ENCODE measurements at regions not wholly inside any gene's neighbourhood (a gene's known extent, or its start where the extent isn't known, plus 50 kb on each side); places are given as distances from the start of the nearest gene placed in this dataset.

DNA sequence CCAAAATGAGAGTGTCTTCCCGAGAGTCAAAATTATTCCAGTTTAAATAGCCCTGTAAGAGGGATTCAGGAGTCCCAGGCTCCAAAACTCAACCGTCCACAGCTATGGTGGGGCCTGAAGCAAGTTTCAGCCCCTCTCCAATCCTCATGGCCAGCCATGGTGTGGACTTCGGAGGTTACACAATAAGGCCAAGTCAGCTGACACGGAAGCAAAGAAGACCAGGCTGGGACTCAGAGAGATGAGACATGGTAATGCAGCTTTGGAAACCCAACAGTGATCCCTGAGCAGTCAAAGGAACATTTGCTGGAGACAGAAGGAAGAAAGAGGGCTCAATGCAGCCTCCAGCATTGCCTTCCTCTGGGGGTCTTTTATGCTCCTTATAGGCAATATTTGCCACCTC is 324.6 kb upstream of the TLE3 start:
- TF ChIP-seq, protein P1, sequence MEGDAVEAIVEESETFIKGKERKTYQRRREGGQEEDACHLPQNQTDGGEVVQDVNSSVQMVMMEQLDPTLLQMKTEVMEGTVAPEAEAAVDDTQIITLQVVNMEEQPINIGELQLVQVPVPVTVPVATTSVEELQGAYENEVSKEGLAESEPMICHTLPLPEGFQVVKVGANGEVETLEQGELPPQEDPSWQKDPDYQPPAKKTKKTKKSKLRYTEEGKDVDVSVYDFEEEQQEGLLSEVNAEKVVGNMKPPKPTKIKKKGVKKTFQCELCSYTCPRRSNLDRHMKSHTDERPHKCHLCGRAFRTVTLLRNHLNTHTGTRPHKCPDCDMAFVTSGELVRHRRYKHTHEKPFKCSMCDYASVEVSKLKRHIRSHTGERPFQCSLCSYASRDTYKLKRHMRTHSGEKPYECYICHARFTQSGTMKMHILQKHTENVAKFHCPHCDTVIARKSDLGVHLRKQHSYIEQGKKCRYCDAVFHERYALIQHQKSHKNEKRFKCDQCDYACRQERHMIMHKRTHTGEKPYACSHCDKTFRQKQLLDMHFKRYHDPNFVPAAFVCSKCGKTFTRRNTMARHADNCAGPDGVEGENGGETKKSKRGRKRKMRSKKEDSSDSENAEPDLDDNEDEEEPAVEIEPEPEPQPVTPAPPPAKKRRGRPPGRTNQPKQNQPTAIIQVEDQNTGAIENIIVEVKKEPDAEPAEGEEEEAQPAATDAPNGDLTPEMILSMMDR (IDR thresholded peaks at IDR 0.05) = no peak
- no peak for TF ChIP-seq POLR2A (IDR thresholded peaks at IDR 0.05)
